HCT116 (cell line): ENCODE measurements at regions not wholly inside any gene's neighbourhood (a gene's known extent, or its start where the extent isn't known, plus 50 kb on each side); places are given as distances from the start of the nearest gene placed in this dataset.

ENCODE experiments used
- EGR1 ChIP-seq: IDR thresholded peaks from 2 replicates; pipeline ENCODE4 v1.6.1; 2012; ENCODE audit warnings: low read depth
- POLR2A ChIP-seq: IDR thresholded peaks from 2 replicates; pipeline ENCODE4 v1.7.0; 2011; ENCODE audit warnings: borderline replicate concordance; ENCODE audit not compliant: insufficient read depth, insufficient read length; ENCODE audit errors: extremely low read depth
- POLR2AphosphoS5 ChIP-seq: IDR thresholded peaks from 2 replicates; pipeline ENCODE4 v1.6.1; 2011; ENCODE audit warnings: mild to moderate bottlenecking, low read depth, low read length, moderate library complexity
- ZNF274 ChIP-seq: fragments of 200-500 bp; sonication (Bioruptor generic); IDR thresholded peaks from 2 replicates; pipeline ENCODE4 v1.6.1; 2014; ENCODE audit warnings: mild to moderate bottlenecking, low read depth, low read length, inconsistent platforms
- TF ChIP-seq, protein P1 (sequence below), 3 experiments: fragments of 200-600 bp in 1 of 3; sonication (generic) in 1 of 3; IDR thresholded peaks in 2 of 3; conservative IDR thresholded peaks in 1 of 3; 2 replicates each; pipeline ENCODE4 v1.5.1; 2012 to 2017; ENCODE audit warnings: low read depth in 2 of 3, low read length in 2 of 3, antibody characterized with exemption in 1 of 3, borderline replicate concordance in 1 of 3, control low read depth in 1 of 3, mild to moderate bottlenecking in 1 of 3, mixed read lengths in 1 of 3, mixed run types in 1 of 3, moderate library complexity in 1 of 3; ENCODE audit not compliant: insufficient read depth in 1 of 3
- TF ChIP-seq, protein P2 (sequence below): IDR thresholded peaks from 2 replicates; pipeline ENCODE4 v1.6.1; 2012; ENCODE audit warnings: low read depth
- TF ChIP-seq, protein P3 (sequence below): IDR thresholded peaks from 2 replicates; pipeline ENCODE4 v1.6.1; 2012

DNA sequence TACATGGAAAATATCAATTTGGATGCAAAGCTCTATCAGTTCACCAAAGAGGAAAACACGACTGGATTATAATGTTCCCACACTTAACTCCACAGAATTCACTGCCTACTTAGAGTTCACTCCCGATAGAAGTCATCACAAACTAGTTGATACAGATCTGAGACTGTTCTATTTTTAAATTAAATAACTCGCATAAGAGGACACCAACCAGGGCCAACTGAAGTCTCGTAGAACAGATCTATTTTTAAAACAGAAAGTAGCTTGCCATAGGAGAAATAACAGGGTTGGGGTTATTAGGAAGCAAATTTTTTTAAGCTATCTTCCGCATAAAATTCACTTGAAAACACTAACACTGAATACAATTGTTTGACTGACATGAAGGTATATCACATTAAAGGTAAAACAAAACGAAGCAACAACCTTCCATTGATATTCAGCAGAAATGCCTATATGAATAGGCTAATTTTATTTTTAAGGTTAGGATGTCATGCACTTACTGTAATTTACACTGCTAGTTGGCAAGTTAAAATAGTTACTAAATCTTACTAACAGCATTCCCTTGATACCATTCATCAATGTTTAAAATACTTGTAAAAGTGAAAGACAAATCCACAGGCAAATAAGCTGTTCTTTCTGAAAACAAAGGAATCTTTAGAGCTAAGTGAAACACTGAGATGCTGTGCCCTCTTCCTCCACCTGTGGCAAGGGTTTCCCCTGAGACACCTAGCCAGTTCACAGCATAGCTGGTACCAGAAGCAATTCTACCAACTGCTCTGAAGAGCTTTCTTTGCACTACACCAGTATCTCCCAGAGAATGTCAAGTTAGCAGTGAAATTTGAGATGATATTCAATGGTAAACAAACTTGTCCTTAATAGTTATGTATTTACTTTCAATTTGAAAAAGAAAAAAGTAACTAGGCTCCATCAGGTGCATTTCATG lies 186.7 kb upstream of the ANK3 start:
- TF ChIP-seq ZNF274 (no peak), POLR2AphosphoS5 (no peak), POLR2A (no peak), EGR1 (no peak)
- TF ChIP-seq, protein P1, sequence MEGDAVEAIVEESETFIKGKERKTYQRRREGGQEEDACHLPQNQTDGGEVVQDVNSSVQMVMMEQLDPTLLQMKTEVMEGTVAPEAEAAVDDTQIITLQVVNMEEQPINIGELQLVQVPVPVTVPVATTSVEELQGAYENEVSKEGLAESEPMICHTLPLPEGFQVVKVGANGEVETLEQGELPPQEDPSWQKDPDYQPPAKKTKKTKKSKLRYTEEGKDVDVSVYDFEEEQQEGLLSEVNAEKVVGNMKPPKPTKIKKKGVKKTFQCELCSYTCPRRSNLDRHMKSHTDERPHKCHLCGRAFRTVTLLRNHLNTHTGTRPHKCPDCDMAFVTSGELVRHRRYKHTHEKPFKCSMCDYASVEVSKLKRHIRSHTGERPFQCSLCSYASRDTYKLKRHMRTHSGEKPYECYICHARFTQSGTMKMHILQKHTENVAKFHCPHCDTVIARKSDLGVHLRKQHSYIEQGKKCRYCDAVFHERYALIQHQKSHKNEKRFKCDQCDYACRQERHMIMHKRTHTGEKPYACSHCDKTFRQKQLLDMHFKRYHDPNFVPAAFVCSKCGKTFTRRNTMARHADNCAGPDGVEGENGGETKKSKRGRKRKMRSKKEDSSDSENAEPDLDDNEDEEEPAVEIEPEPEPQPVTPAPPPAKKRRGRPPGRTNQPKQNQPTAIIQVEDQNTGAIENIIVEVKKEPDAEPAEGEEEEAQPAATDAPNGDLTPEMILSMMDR (IDR thresholded peaks at IDR 0.05 in 2 of 3, conservative IDR thresholded peaks at IDR 0.05 in 1 of 3; ENCODE audit: borderline replicate concordance in 1 of 3, insufficient read depth in 1 of 3, low read depth in 2 of 3, low read length in 2 of 3), result no peak
- TF ChIP-seq, protein P2, sequence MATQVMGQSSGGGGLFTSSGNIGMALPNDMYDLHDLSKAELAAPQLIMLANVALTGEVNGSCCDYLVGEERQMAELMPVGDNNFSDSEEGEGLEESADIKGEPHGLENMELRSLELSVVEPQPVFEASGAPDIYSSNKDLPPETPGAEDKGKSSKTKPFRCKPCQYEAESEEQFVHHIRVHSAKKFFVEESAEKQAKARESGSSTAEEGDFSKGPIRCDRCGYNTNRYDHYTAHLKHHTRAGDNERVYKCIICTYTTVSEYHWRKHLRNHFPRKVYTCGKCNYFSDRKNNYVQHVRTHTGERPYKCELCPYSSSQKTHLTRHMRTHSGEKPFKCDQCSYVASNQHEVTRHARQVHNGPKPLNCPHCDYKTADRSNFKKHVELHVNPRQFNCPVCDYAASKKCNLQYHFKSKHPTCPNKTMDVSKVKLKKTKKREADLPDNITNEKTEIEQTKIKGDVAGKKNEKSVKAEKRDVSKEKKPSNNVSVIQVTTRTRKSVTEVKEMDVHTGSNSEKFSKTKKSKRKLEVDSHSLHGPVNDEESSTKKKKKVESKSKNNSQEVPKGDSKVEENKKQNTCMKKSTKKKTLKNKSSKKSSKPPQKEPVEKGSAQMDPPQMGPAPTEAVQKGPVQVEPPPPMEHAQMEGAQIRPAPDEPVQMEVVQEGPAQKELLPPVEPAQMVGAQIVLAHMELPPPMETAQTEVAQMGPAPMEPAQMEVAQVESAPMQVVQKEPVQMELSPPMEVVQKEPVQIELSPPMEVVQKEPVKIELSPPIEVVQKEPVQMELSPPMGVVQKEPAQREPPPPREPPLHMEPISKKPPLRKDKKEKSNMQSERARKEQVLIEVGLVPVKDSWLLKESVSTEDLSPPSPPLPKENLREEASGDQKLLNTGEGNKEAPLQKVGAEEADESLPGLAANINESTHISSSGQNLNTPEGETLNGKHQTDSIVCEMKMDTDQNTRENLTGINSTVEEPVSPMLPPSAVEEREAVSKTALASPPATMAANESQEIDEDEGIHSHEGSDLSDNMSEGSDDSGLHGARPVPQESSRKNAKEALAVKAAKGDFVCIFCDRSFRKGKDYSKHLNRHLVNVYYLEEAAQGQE, result no peak
- TF ChIP-seq, protein P3, sequence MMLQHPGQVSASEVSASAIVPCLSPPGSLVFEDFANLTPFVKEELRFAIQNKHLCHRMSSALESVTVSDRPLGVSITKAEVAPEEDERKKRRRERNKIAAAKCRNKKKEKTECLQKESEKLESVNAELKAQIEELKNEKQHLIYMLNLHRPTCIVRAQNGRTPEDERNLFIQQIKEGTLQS, result no peak
